ENCODE measurements at regions not wholly inside any gene's neighbourhood (a gene's known extent, or its start where the extent isn't known, plus 50 kb on each side); places are given as distances from the start of the nearest gene placed in this dataset.

- TF ChIP-seq, protein P1, sequence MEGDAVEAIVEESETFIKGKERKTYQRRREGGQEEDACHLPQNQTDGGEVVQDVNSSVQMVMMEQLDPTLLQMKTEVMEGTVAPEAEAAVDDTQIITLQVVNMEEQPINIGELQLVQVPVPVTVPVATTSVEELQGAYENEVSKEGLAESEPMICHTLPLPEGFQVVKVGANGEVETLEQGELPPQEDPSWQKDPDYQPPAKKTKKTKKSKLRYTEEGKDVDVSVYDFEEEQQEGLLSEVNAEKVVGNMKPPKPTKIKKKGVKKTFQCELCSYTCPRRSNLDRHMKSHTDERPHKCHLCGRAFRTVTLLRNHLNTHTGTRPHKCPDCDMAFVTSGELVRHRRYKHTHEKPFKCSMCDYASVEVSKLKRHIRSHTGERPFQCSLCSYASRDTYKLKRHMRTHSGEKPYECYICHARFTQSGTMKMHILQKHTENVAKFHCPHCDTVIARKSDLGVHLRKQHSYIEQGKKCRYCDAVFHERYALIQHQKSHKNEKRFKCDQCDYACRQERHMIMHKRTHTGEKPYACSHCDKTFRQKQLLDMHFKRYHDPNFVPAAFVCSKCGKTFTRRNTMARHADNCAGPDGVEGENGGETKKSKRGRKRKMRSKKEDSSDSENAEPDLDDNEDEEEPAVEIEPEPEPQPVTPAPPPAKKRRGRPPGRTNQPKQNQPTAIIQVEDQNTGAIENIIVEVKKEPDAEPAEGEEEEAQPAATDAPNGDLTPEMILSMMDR (IDR thresholded peaks at IDR 0.05; ENCODE audit: control extremely low read depth in 1 of 3, insufficient read depth in 1 of 3, low read depth in 1 of 3, low read length in 3 of 3) = no peak
- TF ChIP-seq POLR2A (IDR thresholded peaks at IDR 0.05; ENCODE audit: control extremely low read depth in 1 of 2, low read depth in 2 of 2, low read length in 2 of 2) = no peak
- TF ChIP-seq ATF2 (IDR thresholded peaks at IDR 0.05; ENCODE audit: low read length) = no peak
- no peak for TF ChIP-seq USF2 (IDR thresholded peaks at IDR 0.05; ENCODE audit: low read length)
- TF ChIP-seq RXRA (IDR thresholded peaks at IDR 0.05; ENCODE audit: insufficient read depth, low read depth, low read length) = no peak
- TF ChIP-seq EP300 (IDR thresholded peaks at IDR 0.05; ENCODE audit: borderline replicate concordance in 1 of 2, low read depth in 2 of 2, low read length in 2 of 2) = no peak
- TF ChIP-seq POU5F1 (IDR thresholded peaks at IDR 0.05; ENCODE audit: low read depth, low read length) = no peak
Observed at GRCh38 chr5:51882647-51883046, 499.4 kb downstream of the ISL1 start.
